Sigmoid colon (tissue), 6 donors: ENCODE measurements at regions not wholly inside any gene's neighbourhood (a gene's known extent, or its start where the extent isn't known, plus 50 kb on each side); places are given as distances from the start of the nearest gene placed in this dataset.

ENCODE experiments used
- DNase-seq: peaks from one replicate; pipeline ENCODE4 v3.0.0-alpha.2; 2019
- H3K27ac ChIP-seq, 4 donors: fragments of 200-600 bp; sonication (generic); one replicate each; pipeline ENCODE4 v1.5.1; 2016 to 2019; ENCODE audit warnings: mild to moderate bottlenecking in 1 of 4
- H3K27me3 ChIP-seq, 3 donors: fragments of 200-600 bp; sonication (generic); one replicate each; pipeline ENCODE4 v1.5.1; 2019; ENCODE audit warnings: mild to moderate bottlenecking in 1 of 3
- H3K36me3 ChIP-seq, 4 donors: fragments of 200-600 bp; sonication (generic); one replicate each; pipeline ENCODE4 v1.5.1; 2016 to 2019
- H3K4me1 ChIP-seq, 4 donors: fragments of 200-600 bp; sonication (generic); one replicate each; pipeline ENCODE4 v1.5.1; 2017 to 2019
- H3K4me3 ChIP-seq, 4 donors: fragments of 200-600 bp; sonication (generic); one replicate each; pipeline ENCODE4 v1.5.1; 2017 to 2019; ENCODE audit warnings: mild to moderate bottlenecking in 2 of 4, moderate library complexity in 1 of 4
- H3K9me3 ChIP-seq, 4 donors: fragments of 200-600 bp in 3 of 4; sonication (generic) in 3 of 4; one replicate each; pipeline versions ENCODE4 v1.5.1 to v1.6.1; 2013 to 2019
- EP300 ChIP-seq, 4 donors: sonication (generic); formaldehyde crosslinking; IDR thresholded peaks; one replicate each; pipeline ENCODE4 v1.6.1; 2017; ENCODE audit warnings: antibody characterized with exemption in 4 of 4
- POLR2A ChIP-seq, 2 donors: fragments of 450-650 bp; IDR thresholded peaks; one replicate each; pipeline ENCODE4 v1.6.1; 2016; ENCODE audit warnings: antibody characterized with exemption in 2 of 2, mild to moderate bottlenecking in 2 of 2, moderate library complexity in 2 of 2
- POLR2AphosphoS5 ChIP-seq, 4 donors: sonication (generic); formaldehyde crosslinking; IDR thresholded peaks; one replicate each; pipeline ENCODE4 v1.6.1; 2017; ENCODE audit warnings: antibody characterized with exemption in 4 of 4
- WGBS, 2 donors: extraction: QIAGEN DNeasy Blood & Tissue Kit; methylation state at CpG; one replicate each; pipeline ENCODE4 v1.1.7; 2013; 5-methylcytosine and 5-hydroxymethylcytosine counted together
- intact Hi-C: fragments of 100-400 bp; cut with DNase I; formaldehyde crosslinking; loops from one replicate; pipeline ENCODE4 v1.15.1; 2023
- TF ChIP-seq, protein P1 (sequence below), 4 experiments: fragments of 450-650 bp in 3 of 4; fragments of 200-600 bp in 1 of 4; IDR thresholded peaks; one replicate each; pipeline ENCODE4 v1.5.1; 2016 to 2019; ENCODE audit warnings: antibody characterized with exemption in 4 of 4, mild to moderate bottlenecking in 3 of 4, moderate library complexity in 2 of 4
- donor health status: healthy with polysubstance abuse.
- donor health status: healthy.

DNA sequence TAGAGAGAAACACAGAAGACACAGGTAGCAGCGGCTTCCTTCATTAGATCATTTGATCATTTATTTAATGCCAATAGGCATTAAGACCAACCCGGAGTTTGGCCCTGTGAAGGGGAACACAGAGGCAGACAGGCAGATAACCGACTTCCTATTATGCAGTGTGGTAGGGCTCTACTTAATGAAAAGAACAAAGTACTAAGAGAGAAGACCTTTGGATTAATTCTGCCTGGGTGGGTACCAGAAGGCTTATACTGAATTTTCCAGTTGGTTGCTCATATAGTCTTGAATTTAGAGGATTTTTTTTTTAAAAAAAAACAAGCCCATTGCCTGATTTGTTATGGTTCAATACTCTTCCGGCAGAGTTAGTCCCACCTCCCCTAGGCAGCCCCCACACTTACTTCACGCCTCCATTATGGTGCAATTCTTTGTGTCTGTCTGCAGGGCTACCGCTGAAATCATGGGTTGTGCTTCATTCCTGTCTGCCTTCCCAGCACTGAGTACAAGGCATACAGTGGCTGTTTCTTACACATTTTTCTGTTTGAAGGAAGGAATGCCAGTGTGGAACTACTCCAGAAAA, 244.3 kb upstream of the APCDD1 start:
- intact Hi-C loops: no loop called here
- H3K27me3 ChIP-seq: no peaks in the 10 kb centered on the region
- WGBS, 2 donors: 93 to 95% methylated on average over 6 of the region's 6 CpGs
- no peak overlapping the region for H3K4me3 ChIP-seq
- no peaks in the 10 kb centered on the region for H3K9me3 ChIP-seq
- TF ChIP-seq EP300 (IDR thresholded peaks at IDR 0.05): no peak
- TF ChIP-seq, protein P1, sequence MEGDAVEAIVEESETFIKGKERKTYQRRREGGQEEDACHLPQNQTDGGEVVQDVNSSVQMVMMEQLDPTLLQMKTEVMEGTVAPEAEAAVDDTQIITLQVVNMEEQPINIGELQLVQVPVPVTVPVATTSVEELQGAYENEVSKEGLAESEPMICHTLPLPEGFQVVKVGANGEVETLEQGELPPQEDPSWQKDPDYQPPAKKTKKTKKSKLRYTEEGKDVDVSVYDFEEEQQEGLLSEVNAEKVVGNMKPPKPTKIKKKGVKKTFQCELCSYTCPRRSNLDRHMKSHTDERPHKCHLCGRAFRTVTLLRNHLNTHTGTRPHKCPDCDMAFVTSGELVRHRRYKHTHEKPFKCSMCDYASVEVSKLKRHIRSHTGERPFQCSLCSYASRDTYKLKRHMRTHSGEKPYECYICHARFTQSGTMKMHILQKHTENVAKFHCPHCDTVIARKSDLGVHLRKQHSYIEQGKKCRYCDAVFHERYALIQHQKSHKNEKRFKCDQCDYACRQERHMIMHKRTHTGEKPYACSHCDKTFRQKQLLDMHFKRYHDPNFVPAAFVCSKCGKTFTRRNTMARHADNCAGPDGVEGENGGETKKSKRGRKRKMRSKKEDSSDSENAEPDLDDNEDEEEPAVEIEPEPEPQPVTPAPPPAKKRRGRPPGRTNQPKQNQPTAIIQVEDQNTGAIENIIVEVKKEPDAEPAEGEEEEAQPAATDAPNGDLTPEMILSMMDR (IDR thresholded peaks at IDR 0.05): no peak
- TF ChIP-seq POLR2A (IDR thresholded peaks at IDR 0.05): no peak
- TF ChIP-seq POLR2AphosphoS5 (IDR thresholded peaks at IDR 0.05): no peak
- no peak overlapping the region for H3K27ac ChIP-seq
- H3K4me1 ChIP-seq: peaks cover 0 to 7% (median 0%) of the 10 kb centered on the region in 4 donors
- no peaks in the 10 kb centered on the region for H3K36me3 ChIP-seq
- no peak for DNase-seq

DNA sequence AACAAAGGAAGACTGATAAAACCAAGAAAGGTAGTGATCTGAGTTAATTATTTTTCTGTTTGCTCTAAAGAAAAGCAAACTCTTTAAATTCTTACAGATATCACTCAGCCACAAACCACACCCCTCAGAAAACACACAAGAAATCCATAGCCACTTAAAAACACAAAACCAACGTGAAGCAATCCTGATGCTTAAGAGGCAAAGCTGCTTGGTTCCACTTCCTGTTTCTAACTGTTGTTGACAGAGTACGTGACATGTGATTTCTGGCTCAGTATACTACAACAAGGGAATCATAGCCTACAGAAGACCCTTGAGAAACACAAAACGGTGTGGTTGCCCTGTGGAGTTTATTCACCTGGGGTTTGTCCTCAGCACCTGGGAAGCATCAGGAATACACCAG, 240.9 kb upstream of the APCDD1 start:
- TF ChIP-seq, protein P1 (IDR thresholded peaks at IDR 0.05): no peak
- TF ChIP-seq POLR2AphosphoS5 (IDR thresholded peaks at IDR 0.05): no peak
- no peak for TF ChIP-seq POLR2A (IDR thresholded peaks at IDR 0.05)
- no peak for TF ChIP-seq EP300 (IDR thresholded peaks at IDR 0.05)

DNA sequence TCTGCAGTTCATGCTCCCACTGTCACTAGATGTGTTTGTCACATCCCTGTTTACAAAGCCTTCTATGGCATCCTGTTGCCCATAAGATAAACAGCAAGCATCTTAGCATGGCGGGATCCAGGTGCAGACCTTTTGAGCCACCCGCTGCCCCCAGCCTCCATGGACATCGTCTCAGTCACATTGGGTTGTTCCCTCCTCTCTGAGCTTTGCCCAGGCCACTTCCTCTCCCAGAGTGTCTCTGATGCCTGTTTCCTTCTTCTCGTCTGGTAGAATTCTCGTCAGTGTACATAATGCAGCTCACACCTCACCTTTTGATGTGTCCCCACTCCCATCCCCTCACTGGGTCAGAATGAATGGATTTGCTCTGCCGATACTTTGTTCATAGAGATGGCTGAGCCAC, 239.0 kb upstream of the APCDD1 start:
- TF ChIP-seq EP300 (IDR thresholded peaks at IDR 0.05): no peak
- TF ChIP-seq POLR2A (IDR thresholded peaks at IDR 0.05): no peak
- TF ChIP-seq, protein P1 (IDR thresholded peaks at IDR 0.05): no peak
- no peak for TF ChIP-seq POLR2AphosphoS5 (IDR thresholded peaks at IDR 0.05)
- DNase-seq: no peak
- intact Hi-C loops: no loop called here
- H3K4me3 ChIP-seq: no peak overlapping the region
- H3K27me3 ChIP-seq: no peaks in the 10 kb centered on the region
- H3K9me3 ChIP-seq: no peaks in the 10 kb centered on the region
- no peak overlapping the region for H3K27ac ChIP-seq
- no peaks in the 10 kb centered on the region for H3K36me3 ChIP-seq
- WGBS, 2 donors: 72 to 80% methylated on average over 6 of the region's 6 CpGs
- no peaks in the 10 kb centered on the region for H3K4me1 ChIP-seq

More for the DNA sequence above, 240.9 kb upstream of the APCDD1 start:
- Histone ChIP-seq H3K9me3 (no peaks in the 10 kb centered on the region), H3K27ac (no peak overlapping the region), H3K36me3 (no peaks in the 10 kb centered on the region), H3K27me3 (no peaks in the 10 kb centered on the region), H3K4me1 (no peaks in the 10 kb centered on the region), H3K4me3 (no peak overlapping the region)
- 4 to 10% methylated on average over 3 of the region's 3 CpGs for WGBS, 2 donors
- DNase-seq: no peak
- intact Hi-C loops: no loop called here

DNA sequence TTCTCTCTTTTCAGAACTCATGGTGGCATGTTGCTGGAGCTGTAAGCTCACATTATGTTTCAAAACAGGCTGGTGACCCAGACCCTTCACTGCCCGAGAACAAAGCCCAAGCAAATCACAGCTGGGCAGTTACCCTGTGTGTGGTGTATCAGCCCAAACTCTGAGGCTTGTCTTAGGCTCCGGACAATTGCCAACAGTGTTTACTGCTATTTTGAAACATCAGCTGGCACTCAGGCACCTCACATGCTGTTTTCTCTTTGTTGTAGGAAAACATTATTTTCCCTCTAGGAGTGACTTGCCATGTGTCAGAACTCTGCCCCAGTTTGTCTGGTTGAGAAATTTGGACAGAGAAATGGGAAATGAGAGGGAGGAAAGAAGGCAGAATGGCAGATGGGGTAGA, 237.6 kb upstream of the APCDD1 start:
- Histone ChIP-seq H3K27ac (no peak overlapping the region), H3K4me3 (no peak overlapping the region), H3K9me3 (no peaks in the 10 kb centered on the region), H3K4me1 (no peaks in the 10 kb centered on the region), H3K36me3 (no peaks in the 10 kb centered on the region), H3K27me3 (no peaks in the 10 kb centered on the region)
- intact Hi-C loops: no loop called here
- DNase-seq: no peak
- TF ChIP-seq POLR2AphosphoS5 (IDR thresholded peaks at IDR 0.05): no peak
- TF ChIP-seq POLR2A (IDR thresholded peaks at IDR 0.05): no peak
- TF ChIP-seq EP300 (IDR thresholded peaks at IDR 0.05): no peak
- WGBS, 2 donors: 91% methylated on average over 2 of the region's 2 CpGs

DNA sequence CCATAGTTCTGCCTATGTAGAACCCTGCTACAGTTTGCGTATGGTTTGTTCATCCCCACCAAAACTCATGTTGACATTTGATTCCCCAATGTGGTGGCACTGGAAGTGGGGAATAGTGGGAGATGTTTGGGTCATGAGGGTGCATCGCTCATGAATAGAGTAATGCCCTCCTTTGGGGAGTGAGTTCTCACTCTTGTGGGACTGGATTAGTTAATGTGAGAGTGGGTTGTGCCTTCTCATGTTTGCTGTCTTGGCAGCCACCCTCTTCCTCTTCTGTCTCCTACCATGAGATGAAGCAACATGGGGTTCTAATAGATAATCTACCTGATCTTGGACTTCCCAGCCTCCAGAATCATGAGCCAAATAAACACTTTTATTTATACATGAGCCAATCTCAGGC, 237.2 kb upstream of the APCDD1 start:
- 67 to 74% methylated on average over 2 of the region's 2 CpGs for WGBS, 2 donors
- no peaks in the 10 kb centered on the region for H3K4me1 ChIP-seq
- intact Hi-C loops: no loop called here
- no peaks in the 10 kb centered on the region for H3K9me3 ChIP-seq
- no peaks in the 10 kb centered on the region for H3K36me3 ChIP-seq
- no peak for DNase-seq
- no peak overlapping the region for H3K4me3 ChIP-seq
- H3K27ac ChIP-seq: no peak overlapping the region
- TF ChIP-seq, protein P1 (IDR thresholded peaks at IDR 0.05): no peak
- no peak for TF ChIP-seq EP300 (IDR thresholded peaks at IDR 0.05)
- no peak for TF ChIP-seq POLR2A (IDR thresholded peaks at IDR 0.05)
- TF ChIP-seq POLR2AphosphoS5 (IDR thresholded peaks at IDR 0.05): no peak
- no peaks in the 10 kb centered on the region for H3K27me3 ChIP-seq
